ENCODE measurements at regions not wholly inside any gene's neighbourhood (a gene's known extent, or its start where the extent isn't known, plus 50 kb on each side); places are given as distances from the start of the nearest gene placed in this dataset.

GRCh38 chr6:121868206-121868605, 432.8 kb downstream of the GJA1 start:
- TF ChIP-seq CTCF (conservative IDR thresholded peaks at IDR 0.05; ENCODE audit: low read length), result no peak
- H3K4me3 ChIP-seq (ENCODE audit: low read length), result no peak overlapping the region
- DNase-seq (ENCODE audit: low read depth), result peak; percentile 32

GRCh38 chr6:121873595-121873994, 438.1 kb downstream of the GJA1 start:
- DNase-seq (ENCODE audit: low read depth), result no peak
- H3K4me3 ChIP-seq (ENCODE audit: low read length), result no peak overlapping the region
- TF ChIP-seq CTCF (conservative IDR thresholded peaks at IDR 0.05; ENCODE audit: low read length), result no peak

- TF ChIP-seq CTCF (conservative IDR thresholded peaks at IDR 0.05; ENCODE audit: low read length), result no peak
- H3K4me3 ChIP-seq (ENCODE audit: low read length), result no peak overlapping the region
- DNase-seq (ENCODE audit: low read depth), result no peak
Observed at GRCh38 chr6:121876721-121877120, 441.3 kb downstream of the GJA1 start.

- H3K4me3 ChIP-seq (ENCODE audit: low read length), result no peak overlapping the region
- no peak for TF ChIP-seq CTCF (conservative IDR thresholded peaks at IDR 0.05; ENCODE audit: low read length)
- peak; percentile 91 for DNase-seq (ENCODE audit: low read depth)
Observed at GRCh38 chr6:121879149-121879548, 443.7 kb downstream of the GJA1 start.

- no peak for TF ChIP-seq CTCF (conservative IDR thresholded peaks at IDR 0.05; ENCODE audit: low read length)
- DNase-seq (ENCODE audit: low read depth), result no peak
- H3K4me3 ChIP-seq (ENCODE audit: low read length), result no peak overlapping the region
Observed at GRCh38 chr6:121880831-121881230, 445.4 kb downstream of the GJA1 start.

GRCh38 chr6:121881974-121882667, 446.7 kb downstream of the GJA1 start:
- H3K4me3 ChIP-seq (ENCODE audit: low read length), result no peak overlapping the region
- DNase-seq (ENCODE audit: low read depth), result peak; percentile 96
- no peak for TF ChIP-seq CTCF (conservative IDR thresholded peaks at IDR 0.05; ENCODE audit: low read length)

GRCh38 chr6:121884091-121884490, 448.6 kb downstream of the GJA1 start:
- H3K4me3 ChIP-seq (ENCODE audit: low read length), result no peak overlapping the region
- peak; percentile 74 for DNase-seq (ENCODE audit: low read depth)
- TF ChIP-seq CTCF (conservative IDR thresholded peaks at IDR 0.05; ENCODE audit: low read length), result no peak
